WTC11 (cell line): ENCODE measurements at regions not wholly inside any gene's neighbourhood (a gene's known extent, or its start where the extent isn't known, plus 50 kb on each side); places are given as distances from the start of the nearest gene placed in this dataset.

ENCODE experiments used
- NFYB ChIP-seq: sonication (generic); formaldehyde crosslinking; conservative IDR thresholded peaks from 2 replicates; pipeline ENCODE4 v1.8.0; 2022; ENCODE audit warnings: low read depth, missing genetic modification reagents
- TCF7 ChIP-seq: sonication (generic); formaldehyde crosslinking; IDR thresholded peaks from 2 replicates; pipeline ENCODE4 v1.8.0; 2022; ENCODE audit warnings: mild to moderate bottlenecking, low read depth, missing genetic modification reagents, moderate library complexity
- TP53 ChIP-seq: sonication (generic); formaldehyde crosslinking; IDR thresholded peaks from 2 replicates; pipeline ENCODE4 v1.8.1; 2023; ENCODE audit warnings: mild to moderate bottlenecking, missing genetic modification reagents
- ZNF317 ChIP-seq: sonication (generic); formaldehyde crosslinking; IDR thresholded peaks from 2 replicates; pipeline ENCODE4 v1.8.1; 2023; ENCODE audit warnings: low read depth, mild to moderate bottlenecking, moderate library complexity, missing genetic modification reagents, borderline replicate concordance
- TF ChIP-seq, protein P1 (sequence below): fragments of 200-600 bp; IDR thresholded peaks from 2 replicates; pipeline ENCODE4 v1.8.0; 2022; ENCODE audit warnings: antibody characterized with exemption
- TF ChIP-seq, protein P2 (sequence below): sonication (generic); formaldehyde crosslinking; IDR thresholded peaks from 2 replicates; pipeline ENCODE4 v1.8.1; 2023; ENCODE audit warnings: mild to moderate bottlenecking, missing genetic modification reagents, borderline replicate concordance
- TF ChIP-seq, protein P3 (sequence below): sonication (generic); formaldehyde crosslinking; IDR thresholded peaks from 2 replicates; pipeline ENCODE4 v1.8.1; 2022; ENCODE audit warnings: mild to moderate bottlenecking, missing genetic modification reagents, moderate library complexity, borderline replicate concordance
- TF ChIP-seq, protein P4 (sequence below): sonication (generic); formaldehyde crosslinking; IDR thresholded peaks from 2 replicates; pipeline ENCODE4 v1.8.1; 2022; ENCODE audit warnings: low read depth, mild to moderate bottlenecking, moderate library complexity, missing genetic modification reagents, borderline replicate concordance

DNA sequence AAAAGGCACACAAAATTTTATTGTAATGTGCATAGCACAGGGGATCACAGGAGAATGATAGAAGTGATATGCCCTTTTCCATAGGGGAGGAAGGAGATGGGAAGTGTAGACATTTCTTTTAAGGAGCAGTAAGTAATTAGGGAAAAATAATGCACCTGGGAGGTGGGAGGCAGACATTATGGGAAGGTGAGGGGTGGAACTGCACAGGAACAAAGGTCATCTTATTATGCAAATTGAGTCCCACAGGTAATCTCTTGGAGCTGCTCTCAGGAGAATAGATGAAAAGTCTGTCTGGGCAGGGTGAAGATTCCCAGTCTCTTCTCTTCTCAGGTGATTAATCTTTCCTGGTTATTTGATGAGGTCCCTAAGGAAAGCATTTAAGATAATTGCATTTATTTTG is 331.5 kb downstream of the ENC1 start:
- TF ChIP-seq, protein P1, sequence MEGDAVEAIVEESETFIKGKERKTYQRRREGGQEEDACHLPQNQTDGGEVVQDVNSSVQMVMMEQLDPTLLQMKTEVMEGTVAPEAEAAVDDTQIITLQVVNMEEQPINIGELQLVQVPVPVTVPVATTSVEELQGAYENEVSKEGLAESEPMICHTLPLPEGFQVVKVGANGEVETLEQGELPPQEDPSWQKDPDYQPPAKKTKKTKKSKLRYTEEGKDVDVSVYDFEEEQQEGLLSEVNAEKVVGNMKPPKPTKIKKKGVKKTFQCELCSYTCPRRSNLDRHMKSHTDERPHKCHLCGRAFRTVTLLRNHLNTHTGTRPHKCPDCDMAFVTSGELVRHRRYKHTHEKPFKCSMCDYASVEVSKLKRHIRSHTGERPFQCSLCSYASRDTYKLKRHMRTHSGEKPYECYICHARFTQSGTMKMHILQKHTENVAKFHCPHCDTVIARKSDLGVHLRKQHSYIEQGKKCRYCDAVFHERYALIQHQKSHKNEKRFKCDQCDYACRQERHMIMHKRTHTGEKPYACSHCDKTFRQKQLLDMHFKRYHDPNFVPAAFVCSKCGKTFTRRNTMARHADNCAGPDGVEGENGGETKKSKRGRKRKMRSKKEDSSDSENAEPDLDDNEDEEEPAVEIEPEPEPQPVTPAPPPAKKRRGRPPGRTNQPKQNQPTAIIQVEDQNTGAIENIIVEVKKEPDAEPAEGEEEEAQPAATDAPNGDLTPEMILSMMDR, result no peak
- TF ChIP-seq TP53 (CRISPR knock-in tag), result no peak
- no peak for TF ChIP-seq NFYB (CRISPR knock-in tag)
- no peak for TF ChIP-seq TCF7
- no peak for TF ChIP-seq ZNF317 (CRISPR knock-in tag)
- TF ChIP-seq, protein P2, sequence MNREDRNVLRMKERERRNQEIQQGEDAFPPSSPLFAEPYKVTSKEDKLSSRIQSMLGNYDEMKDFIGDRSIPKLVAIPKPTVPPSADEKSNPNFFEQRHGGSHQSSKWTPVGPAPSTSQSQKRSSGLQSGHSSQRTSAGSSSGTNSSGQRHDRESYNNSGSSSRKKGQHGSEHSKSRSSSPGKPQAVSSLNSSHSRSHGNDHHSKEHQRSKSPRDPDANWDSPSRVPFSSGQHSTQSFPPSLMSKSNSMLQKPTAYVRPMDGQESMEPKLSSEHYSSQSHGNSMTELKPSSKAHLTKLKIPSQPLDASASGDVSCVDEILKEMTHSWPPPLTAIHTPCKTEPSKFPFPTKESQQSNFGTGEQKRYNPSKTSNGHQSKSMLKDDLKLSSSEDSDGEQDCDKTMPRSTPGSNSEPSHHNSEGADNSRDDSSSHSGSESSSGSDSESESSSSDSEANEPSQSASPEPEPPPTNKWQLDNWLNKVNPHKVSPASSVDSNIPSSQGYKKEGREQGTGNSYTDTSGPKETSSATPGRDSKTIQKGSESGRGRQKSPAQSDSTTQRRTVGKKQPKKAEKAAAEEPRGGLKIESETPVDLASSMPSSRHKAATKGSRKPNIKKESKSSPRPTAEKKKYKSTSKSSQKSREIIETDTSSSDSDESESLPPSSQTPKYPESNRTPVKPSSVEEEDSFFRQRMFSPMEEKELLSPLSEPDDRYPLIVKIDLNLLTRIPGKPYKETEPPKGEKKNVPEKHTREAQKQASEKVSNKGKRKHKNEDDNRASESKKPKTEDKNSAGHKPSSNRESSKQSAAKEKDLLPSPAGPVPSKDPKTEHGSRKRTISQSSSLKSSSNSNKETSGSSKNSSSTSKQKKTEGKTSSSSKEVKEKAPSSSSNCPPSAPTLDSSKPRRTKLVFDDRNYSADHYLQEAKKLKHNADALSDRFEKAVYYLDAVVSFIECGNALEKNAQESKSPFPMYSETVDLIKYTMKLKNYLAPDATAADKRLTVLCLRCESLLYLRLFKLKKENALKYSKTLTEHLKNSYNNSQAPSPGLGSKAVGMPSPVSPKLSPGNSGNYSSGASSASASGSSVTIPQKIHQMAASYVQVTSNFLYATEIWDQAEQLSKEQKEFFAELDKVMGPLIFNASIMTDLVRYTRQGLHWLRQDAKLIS (CRISPR knock-in tag), result no peak
- TF ChIP-seq, protein P3, sequence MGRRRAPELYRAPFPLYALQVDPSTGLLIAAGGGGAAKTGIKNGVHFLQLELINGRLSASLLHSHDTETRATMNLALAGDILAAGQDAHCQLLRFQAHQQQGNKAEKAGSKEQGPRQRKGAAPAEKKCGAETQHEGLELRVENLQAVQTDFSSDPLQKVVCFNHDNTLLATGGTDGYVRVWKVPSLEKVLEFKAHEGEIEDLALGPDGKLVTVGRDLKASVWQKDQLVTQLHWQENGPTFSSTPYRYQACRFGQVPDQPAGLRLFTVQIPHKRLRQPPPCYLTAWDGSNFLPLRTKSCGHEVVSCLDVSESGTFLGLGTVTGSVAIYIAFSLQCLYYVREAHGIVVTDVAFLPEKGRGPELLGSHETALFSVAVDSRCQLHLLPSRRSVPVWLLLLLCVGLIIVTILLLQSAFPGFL, result no peak
- TF ChIP-seq, protein P4, sequence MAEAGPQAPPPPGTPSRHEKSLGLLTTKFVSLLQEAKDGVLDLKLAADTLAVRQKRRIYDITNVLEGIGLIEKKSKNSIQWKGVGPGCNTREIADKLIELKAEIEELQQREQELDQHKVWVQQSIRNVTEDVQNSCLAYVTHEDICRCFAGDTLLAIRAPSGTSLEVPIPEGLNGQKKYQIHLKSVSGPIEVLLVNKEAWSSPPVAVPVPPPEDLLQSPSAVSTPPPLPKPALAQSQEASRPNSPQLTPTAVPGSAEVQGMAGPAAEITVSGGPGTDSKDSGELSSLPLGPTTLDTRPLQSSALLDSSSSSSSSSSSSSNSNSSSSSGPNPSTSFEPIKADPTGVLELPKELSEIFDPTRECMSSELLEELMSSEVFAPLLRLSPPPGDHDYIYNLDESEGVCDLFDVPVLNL, result no peak
